ENCODE measurements at regions not wholly inside any gene's neighbourhood (a gene's known extent, or its start where the extent isn't known, plus 50 kb on each side); places are given as distances from the start of the nearest gene placed in this dataset.

GRCh38 chr17:69906306-69906705, 168.7 kb upstream of the KCNJ16 start (continued):
- TF ChIP-seq, protein P1, sequence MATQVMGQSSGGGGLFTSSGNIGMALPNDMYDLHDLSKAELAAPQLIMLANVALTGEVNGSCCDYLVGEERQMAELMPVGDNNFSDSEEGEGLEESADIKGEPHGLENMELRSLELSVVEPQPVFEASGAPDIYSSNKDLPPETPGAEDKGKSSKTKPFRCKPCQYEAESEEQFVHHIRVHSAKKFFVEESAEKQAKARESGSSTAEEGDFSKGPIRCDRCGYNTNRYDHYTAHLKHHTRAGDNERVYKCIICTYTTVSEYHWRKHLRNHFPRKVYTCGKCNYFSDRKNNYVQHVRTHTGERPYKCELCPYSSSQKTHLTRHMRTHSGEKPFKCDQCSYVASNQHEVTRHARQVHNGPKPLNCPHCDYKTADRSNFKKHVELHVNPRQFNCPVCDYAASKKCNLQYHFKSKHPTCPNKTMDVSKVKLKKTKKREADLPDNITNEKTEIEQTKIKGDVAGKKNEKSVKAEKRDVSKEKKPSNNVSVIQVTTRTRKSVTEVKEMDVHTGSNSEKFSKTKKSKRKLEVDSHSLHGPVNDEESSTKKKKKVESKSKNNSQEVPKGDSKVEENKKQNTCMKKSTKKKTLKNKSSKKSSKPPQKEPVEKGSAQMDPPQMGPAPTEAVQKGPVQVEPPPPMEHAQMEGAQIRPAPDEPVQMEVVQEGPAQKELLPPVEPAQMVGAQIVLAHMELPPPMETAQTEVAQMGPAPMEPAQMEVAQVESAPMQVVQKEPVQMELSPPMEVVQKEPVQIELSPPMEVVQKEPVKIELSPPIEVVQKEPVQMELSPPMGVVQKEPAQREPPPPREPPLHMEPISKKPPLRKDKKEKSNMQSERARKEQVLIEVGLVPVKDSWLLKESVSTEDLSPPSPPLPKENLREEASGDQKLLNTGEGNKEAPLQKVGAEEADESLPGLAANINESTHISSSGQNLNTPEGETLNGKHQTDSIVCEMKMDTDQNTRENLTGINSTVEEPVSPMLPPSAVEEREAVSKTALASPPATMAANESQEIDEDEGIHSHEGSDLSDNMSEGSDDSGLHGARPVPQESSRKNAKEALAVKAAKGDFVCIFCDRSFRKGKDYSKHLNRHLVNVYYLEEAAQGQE (IDR thresholded peaks at IDR 0.05; ENCODE audit: low read depth, low read length) = no peak
- TF ChIP-seq NRF1 (IDR thresholded peaks at IDR 0.05; ENCODE audit: low read depth, low read length) = no peak
- TF ChIP-seq FOXJ3 (CRISPR knock-in tag; IDR thresholded peaks at IDR 0.05) = no peak
- TF ChIP-seq ELF1 (IDR thresholded peaks at IDR 0.05) = no peak
- TF ChIP-seq MEF2A (IDR thresholded peaks at IDR 0.05; ENCODE audit: borderline replicate concordance, low read depth) = no peak
- no peak for TF ChIP-seq FOSL2 (IDR thresholded peaks at IDR 0.05; ENCODE audit: borderline replicate concordance, low read depth)
- TF ChIP-seq, protein P2, sequence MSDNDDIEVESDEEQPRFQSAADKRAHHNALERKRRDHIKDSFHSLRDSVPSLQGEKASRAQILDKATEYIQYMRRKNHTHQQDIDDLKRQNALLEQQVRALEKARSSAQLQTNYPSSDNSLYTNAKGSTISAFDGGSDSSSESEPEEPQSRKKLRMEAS (IDR thresholded peaks at IDR 0.05; ENCODE audit: low read depth) = no peak
- TF ChIP-seq RCOR1 (IDR thresholded peaks at IDR 0.05; ENCODE audit: low read length) = no peak
- TF ChIP-seq USF2 (IDR thresholded peaks at IDR 0.05; ENCODE audit: borderline replicate concordance, low read depth, low read length) = no peak

DNA sequence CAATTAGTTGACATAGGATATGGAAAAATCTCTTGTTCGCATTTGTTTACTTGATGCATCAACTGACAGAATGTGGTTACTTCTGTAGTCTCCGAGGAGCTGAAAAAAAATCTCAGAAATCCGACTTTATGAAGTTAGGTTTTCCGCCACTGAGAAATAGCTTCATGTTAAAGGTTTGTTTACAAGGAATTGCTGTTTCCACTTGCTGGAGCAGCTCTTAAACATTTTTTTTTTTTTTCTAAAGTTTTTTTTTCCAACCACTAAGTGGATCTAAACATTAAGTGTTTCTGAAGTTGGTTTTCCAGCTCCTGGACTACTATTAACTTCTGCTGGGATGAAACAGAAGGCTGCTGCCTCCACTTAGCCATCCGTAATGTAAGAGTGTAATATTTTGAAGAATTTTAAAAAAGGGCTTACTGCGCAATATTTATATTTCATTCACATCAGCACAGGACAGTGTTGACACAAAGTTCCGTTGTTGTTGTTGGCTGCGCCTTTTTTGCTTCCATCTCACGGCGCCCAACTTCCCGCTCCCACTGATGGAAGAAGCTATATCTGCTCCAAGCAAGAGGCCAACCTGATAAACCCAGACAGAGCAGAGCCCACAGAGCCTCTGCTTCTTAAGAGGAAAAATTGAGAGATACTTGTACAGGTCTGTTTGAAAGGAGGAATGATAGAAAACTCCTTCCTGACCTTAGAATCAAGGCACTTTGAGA, 167.7 kb upstream of the KCNJ16 start:
- Histone ChIP-seq H3K4me2 (no peak overlapping the region), H3K9me3 (no peaks in the 10 kb centered on the region), H3K27ac (ENCODE audit: low read depth in 2 of 2, low read length in 1 of 2) (no peak overlapping the region), H2AFZ (ENCODE audit: low read depth) (no peak overlapping the region), H3K36me3 (replicated peaks in 1 of 2; ENCODE audit: control insufficient read depth in 1 of 2, insufficient read depth in 2 of 2, low read length in 1 of 2) (no peaks in the 10 kb centered on the region), H3K9ac (no peak overlapping the region), H3K79me2 (ENCODE audit: insufficient read depth) (no peaks in the 10 kb centered on the region), H3K4me1 (ENCODE audit: control insufficient read depth in 1 of 2, insufficient read depth in 2 of 2, low read depth in 1 of 2, low read length in 1 of 2) (no peaks in the 10 kb centered on the region), H4K20me1 (ENCODE audit: insufficient read depth) (no peaks in the 10 kb centered on the region), H3K9me2 (no peaks in the 10 kb centered on the region), H3K4me3 (ENCODE audit: low read depth in 2 of 2, low read length in 1 of 2) (no peak overlapping the region), H3K27me3 (ENCODE audit: insufficient read depth) (no peaks in the 10 kb centered on the region), H3F3A (replicated peaks; ENCODE audit: insufficient read depth) (no peaks in the 10 kb centered on the region)
- DNase-seq = no peak
- ChIA-PET CTCF (interaction anchor here (1.2 kb wide), 1 partner anchor 260 kb away, joined by 3 read pairs; no protein-coding TSS in a partner anchor), POLR2A (no interaction called here)
- 86% methylated on average over 11 of the region's 11 CpGs for WGBS (ENCODE audit: low lambda C conversion rate)
- TF ChIP-seq FOXM1 (IDR thresholded peaks at IDR 0.05; ENCODE audit: low read depth) = no peak
- TF ChIP-seq RAD21 (IDR thresholded peaks at IDR 0.05; ENCODE audit: low read length) = no peak
- no peak for TF ChIP-seq RFX5 (IDR thresholded peaks at IDR 0.05; ENCODE audit: low read length)
- no peak for TF ChIP-seq CHD2 (IDR thresholded peaks at IDR 0.05; ENCODE audit: low read length, partially characterized antibody)
- no peak for TF ChIP-seq GATA2 (CRISPR knock-in tag; IDR thresholded peaks at IDR 0.05)
- no peak for TF ChIP-seq ZBTB33 (IDR thresholded peaks at IDR 0.05; ENCODE audit: borderline replicate concordance, low read depth)
- no peak for TF ChIP-seq RCOR1 (IDR thresholded peaks at IDR 0.05; ENCODE audit: low read length)
- TF ChIP-seq EZH2phosphoT487 (IDR thresholded peaks at IDR 0.05; ENCODE audit: borderline replicate concordance, low read depth) = no peak
- TF ChIP-seq MXI1 (IDR thresholded peaks at IDR 0.05; ENCODE audit: low read depth, low read length) = no peak
- TF ChIP-seq, protein P3, sequence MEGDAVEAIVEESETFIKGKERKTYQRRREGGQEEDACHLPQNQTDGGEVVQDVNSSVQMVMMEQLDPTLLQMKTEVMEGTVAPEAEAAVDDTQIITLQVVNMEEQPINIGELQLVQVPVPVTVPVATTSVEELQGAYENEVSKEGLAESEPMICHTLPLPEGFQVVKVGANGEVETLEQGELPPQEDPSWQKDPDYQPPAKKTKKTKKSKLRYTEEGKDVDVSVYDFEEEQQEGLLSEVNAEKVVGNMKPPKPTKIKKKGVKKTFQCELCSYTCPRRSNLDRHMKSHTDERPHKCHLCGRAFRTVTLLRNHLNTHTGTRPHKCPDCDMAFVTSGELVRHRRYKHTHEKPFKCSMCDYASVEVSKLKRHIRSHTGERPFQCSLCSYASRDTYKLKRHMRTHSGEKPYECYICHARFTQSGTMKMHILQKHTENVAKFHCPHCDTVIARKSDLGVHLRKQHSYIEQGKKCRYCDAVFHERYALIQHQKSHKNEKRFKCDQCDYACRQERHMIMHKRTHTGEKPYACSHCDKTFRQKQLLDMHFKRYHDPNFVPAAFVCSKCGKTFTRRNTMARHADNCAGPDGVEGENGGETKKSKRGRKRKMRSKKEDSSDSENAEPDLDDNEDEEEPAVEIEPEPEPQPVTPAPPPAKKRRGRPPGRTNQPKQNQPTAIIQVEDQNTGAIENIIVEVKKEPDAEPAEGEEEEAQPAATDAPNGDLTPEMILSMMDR (IDR thresholded peaks at IDR 0.05) = no peak
- TF ChIP-seq NRF1 (IDR thresholded peaks at IDR 0.05; ENCODE audit: low read depth, low read length) = no peak
- TF ChIP-seq EP300 (IDR thresholded peaks at IDR 0.05; ENCODE audit: borderline replicate concordance in 1 of 2, low read depth in 1 of 2, low read length in 1 of 2) = no peak
- TF ChIP-seq NFIC (IDR thresholded peaks at IDR 0.05; ENCODE audit: borderline replicate concordance) = no peak
- no peak for TF ChIP-seq TAF1 (IDR thresholded peaks at IDR 0.05; ENCODE audit: borderline replicate concordance, low read depth, low read length)
- TF ChIP-seq USF2 (IDR thresholded peaks at IDR 0.05; ENCODE audit: borderline replicate concordance, low read depth, low read length) = no peak

Data from SK-N-SH (cell line).